Bronchial epithelial cell (primary cell): ENCODE measurements at regions not wholly inside any gene's neighbourhood (a gene's known extent, or its start where the extent isn't known, plus 50 kb on each side); places are given as distances from the start of the nearest gene placed in this dataset.

Experiments
- DNase-seq: peaks from one replicate; pipeline ENCODE4 v3.0.0-alpha.2; 2010; ENCODE audit warnings: low read depth
- FAIRE-seq: peaks from 2 replicates; lab custom pipeline; 2011; peaks lifted over from hg19 to GRCh38; lab: Jason Lieb, UNC
- H3K27me3 ChIP-seq: 2 replicates; pipeline ENCODE4 v1.5.1; 2011; ENCODE audit warnings: low read length; ENCODE audit not compliant: control insufficient read depth, insufficient read depth
- H3K36me3 ChIP-seq: 2 replicates; pipeline ENCODE4 v1.5.1; 2011; ENCODE audit warnings: low read length; ENCODE audit not compliant: control insufficient read depth, insufficient read depth
- H3K4me3 ChIP-seq: 2 replicates; pipeline ENCODE4 v1.5.1; 2011; ENCODE audit warnings: mild to moderate bottlenecking, low read depth, low read length, control low read depth
- TF ChIP-seq, protein P1 (sequence below): IDR thresholded peaks from 2 replicates; pipeline ENCODE4 v1.5.1; 2011; ENCODE audit warnings: mild to moderate bottlenecking, moderate library complexity, low read length, control low read depth, inconsistent platforms; ENCODE audit not compliant: insufficient read depth, severe bottlenecking

DNA sequence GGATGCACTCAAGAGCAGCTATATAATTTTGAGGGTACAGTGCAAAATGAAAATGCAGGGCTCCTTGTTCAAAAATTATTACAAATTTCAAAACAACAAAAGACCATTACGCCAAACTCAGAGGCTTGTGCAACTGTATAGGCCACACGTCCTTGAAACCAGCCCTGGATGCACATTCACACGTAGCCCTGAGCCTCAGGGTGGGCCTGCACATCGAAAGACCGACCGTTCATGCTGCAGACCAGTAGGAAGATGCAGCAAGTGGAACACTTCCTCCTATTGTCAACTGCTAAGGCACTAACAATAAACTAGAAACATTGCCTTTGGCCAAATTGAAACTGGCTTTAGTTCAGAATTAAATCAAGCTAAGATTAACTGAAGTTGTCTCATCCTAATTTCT is 174.7 kb downstream of the SHOX2 start:
- H3K4me3 ChIP-seq = no peak overlapping the region
- no peaks in the 10 kb centered on the region for H3K36me3 ChIP-seq
- TF ChIP-seq, protein P1, sequence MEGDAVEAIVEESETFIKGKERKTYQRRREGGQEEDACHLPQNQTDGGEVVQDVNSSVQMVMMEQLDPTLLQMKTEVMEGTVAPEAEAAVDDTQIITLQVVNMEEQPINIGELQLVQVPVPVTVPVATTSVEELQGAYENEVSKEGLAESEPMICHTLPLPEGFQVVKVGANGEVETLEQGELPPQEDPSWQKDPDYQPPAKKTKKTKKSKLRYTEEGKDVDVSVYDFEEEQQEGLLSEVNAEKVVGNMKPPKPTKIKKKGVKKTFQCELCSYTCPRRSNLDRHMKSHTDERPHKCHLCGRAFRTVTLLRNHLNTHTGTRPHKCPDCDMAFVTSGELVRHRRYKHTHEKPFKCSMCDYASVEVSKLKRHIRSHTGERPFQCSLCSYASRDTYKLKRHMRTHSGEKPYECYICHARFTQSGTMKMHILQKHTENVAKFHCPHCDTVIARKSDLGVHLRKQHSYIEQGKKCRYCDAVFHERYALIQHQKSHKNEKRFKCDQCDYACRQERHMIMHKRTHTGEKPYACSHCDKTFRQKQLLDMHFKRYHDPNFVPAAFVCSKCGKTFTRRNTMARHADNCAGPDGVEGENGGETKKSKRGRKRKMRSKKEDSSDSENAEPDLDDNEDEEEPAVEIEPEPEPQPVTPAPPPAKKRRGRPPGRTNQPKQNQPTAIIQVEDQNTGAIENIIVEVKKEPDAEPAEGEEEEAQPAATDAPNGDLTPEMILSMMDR = no peak
- no peak for DNase-seq
- H3K27me3 ChIP-seq = no peaks in the 10 kb centered on the region
- FAIRE-seq = no peak

- Histone ChIP-seq H3K36me3 (no peaks in the 10 kb centered on the region), H3K27me3 (no peaks in the 10 kb centered on the region), H3K4me3 (no peak overlapping the region)
- no peak for DNase-seq
- no peak for FAIRE-seq
- TF ChIP-seq, protein P1 = no peak
These were observed 176.0 kb downstream of the SHOX2 start for GRCh38 chr3:157930000-157930780.

GRCh38 chr3:157926822-157927221 is 179.4 kb downstream of the SHOX2 start:
- no peaks in the 10 kb centered on the region for H3K27me3 ChIP-seq
- FAIRE-seq (no peak), DNase-seq (no peak)
- TF ChIP-seq, protein P1 = no peak
- no peak overlapping the region for H3K4me3 ChIP-seq
- no peaks in the 10 kb centered on the region for H3K36me3 ChIP-seq

DNA sequence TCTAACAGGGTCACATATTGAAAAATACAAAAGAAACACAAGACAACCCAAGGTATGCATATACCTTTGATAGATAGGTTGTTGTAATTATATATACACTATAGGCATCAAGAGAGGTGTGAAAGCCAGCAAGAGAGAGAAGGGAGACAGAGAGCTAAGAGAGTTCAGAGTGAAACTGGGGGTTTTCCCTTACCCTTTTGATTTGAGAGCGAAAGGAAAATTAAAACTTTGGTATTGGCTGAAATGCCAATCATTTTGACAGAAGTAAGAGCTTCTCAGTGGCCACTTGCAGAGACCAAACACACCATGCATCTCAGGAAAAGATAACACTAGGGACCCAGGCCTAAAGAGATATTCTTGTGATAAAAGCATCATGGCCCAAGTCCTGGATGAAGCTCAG is 183.6 kb downstream of the SHOX2 start:
- TF ChIP-seq, protein P1 = no peak
- Histone ChIP-seq H3K36me3 (no peaks in the 10 kb centered on the region), H3K27me3 (no peaks in the 10 kb centered on the region), H3K4me3 (no peak overlapping the region)
- no peak for DNase-seq
- FAIRE-seq = no peak

GRCh38 chr3:157921811-157922210 is 184.4 kb downstream of the SHOX2 start:
- no peaks in the 10 kb centered on the region for H3K27me3 ChIP-seq
- FAIRE-seq (no peak), DNase-seq (no peak)
- H3K36me3 ChIP-seq = no peaks in the 10 kb centered on the region
- TF ChIP-seq, protein P1 = no peak
- no peak overlapping the region for H3K4me3 ChIP-seq
